CD4-positive, alpha-beta T cell treated with Interleukin-4 for 1 hour (primary cell): ENCODE measurements at regions not wholly inside any gene's neighbourhood (a gene's known extent, or its start where the extent isn't known, plus 50 kb on each side); places are given as distances from the start of the nearest gene placed in this dataset.

Source experiments
- DNase-seq, 2 donors: peaks; one replicate each; pipeline ENCODE4 v3.0.0-alpha.2; 2020 to 2022

GRCh38 chr6:81694855-81695254 is 57.6 kb downstream of the TENT5A start:
- DNase-seq = no peak

DNA sequence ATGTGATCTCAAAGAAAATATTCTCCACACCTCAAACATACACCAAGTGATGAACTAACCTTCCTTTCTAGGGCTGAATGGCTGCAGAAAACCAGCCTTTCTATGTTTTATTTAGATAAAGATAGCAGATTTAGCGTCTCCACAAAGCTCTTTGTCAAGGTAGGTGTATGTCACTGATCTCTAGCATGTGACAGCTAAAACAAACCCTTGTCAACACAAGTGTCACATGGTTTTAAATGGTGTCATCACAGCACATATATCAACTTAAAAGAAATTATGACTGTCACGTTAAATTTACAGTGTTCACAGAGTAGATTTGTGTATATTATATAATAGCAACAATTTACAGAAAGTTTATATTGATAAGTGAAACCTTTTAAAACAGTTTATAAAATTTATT is 58.3 kb downstream of the TENT5A start:
- no peak for DNase-seq

DNA sequence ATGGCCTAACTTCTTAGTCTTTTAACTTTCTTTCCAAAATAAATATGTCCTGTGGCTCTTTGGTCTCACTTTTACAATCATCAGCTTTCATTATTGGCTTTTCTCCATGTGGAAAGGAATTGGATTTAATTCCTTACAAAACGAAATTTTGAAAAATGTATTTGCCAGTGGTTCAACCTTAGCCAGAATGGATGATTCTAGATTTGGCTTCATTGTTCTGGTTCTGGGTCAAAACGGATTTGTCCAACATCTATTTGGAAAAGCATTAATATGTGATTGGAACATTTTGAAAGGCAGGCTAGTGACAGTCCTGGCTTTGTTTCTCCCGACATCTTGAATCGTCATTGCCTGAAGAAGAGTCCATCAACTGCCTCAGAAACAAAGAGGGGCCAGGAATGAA is 59.2 kb downstream of the TENT5A start:
- no peak for DNase-seq

DNA sequence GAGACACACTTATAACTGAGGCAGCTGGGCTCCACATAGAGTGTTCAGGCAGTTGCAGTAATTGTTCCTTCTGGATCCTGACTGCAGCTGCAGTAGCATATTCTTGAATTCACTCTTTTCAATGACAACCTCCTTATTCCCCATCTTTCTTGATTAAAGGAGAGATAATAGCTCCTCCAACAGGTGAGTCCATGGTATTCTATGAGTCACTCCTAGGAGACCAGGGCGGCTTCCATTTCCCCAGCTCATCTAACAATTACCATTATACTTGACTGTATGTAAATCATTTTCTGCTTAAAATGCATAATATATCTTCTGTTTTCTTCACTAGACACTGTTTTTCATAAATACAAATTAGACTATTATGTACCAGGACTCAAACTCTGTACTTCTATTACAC is 62.4 kb downstream of the TENT5A start:
- DNase-seq = no peak

- DNase-seq = no peak
Measured at GRCh38 chr6:81689580-81689979, 62.9 kb downstream of the TENT5A start.

- DNase-seq = no peak
Measured at GRCh38 chr6:81683912-81684311, 68.6 kb downstream of the TENT5A start.

DNA sequence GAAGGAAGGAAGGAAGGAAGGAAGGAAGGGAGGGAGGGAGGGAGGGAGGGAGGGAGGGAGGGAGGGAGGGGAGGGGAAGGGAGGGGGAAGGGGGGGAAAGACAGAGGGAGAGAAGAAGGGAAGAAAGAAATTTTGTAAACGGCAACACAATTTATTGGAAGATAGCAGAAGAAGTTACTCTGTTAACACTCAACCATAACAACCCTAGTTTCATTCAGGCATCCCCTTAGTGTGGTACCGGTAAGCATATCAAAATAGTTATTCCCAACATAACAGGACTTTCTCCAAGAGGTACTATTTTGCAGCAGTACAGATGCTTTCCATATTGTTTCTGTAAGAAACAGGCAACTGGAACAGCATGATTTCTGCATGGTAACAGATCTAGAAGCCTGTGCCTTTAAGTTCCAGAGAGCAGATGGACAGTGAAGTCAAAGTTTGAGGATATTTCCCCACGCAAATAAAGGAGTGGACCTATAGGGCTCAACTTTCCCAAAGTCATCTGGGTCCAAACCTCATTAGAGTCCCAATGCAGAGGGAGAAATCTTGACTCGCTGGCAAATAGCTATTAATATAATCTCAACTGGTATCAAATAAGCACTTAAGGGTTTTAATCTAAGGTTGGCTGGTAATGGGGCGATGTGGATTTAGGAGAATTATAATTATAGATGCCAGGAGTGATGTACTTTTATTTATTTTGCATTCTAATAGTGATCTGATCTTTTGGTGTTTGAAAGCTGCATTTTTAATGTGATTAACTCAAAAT is 69.4 kb downstream of the TENT5A start:
- DNase-seq = no peak

DNA sequence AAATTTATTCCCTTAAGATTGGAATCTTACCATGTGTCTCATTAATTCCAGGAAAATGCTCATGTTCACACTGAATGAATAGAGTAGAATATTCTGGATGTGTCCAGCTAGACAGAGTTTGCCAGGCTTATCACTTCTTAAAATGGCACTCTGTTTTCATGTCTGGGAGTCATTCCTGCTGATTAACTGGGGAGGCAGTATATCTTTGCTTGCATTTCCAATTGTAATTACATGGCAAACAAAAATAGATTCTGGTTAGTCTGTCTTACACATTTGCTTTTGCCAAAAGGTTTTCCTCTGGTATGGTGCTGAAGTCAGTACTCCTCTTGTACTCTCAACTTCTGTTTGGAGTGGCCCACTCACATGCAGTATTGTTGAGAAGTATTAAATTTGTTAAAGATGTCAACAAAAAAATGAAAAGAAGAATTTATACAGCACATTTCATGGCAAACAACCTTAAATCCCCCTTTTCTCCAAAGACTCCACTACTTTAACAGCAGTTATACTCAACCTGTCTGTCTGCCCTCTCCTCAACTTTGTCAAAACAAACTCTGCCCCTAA is 70.2 kb downstream of the TENT5A start:
- DNase-seq = no peak

DNA sequence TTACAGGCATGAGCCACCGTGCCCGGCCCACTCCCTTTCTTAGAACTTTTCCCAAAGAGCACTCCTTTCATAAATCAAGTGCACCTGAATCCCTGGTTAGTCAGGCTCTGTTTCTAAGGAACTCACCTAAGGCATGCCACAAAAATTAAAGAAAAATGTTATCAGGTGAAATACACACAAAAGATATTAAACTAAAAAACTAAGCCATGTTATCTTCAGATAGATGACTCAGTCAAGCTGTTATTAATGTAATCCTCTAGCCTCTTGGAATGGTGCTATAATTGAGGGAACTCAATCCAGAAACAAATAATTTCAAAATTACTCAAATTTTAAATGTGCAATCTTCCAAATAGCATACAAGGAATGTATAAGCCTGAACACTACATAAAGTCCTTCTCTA is 83.0 kb downstream of the TENT5A start:
- DNase-seq = no peak

- DNase-seq = no peak
Measured at GRCh38 chr6:81668615-81669047, 83.8 kb downstream of the TENT5A start.

GRCh38 chr6:81666481-81666880 is 86.0 kb downstream of the TENT5A start:
- no peak for DNase-seq

DNA sequence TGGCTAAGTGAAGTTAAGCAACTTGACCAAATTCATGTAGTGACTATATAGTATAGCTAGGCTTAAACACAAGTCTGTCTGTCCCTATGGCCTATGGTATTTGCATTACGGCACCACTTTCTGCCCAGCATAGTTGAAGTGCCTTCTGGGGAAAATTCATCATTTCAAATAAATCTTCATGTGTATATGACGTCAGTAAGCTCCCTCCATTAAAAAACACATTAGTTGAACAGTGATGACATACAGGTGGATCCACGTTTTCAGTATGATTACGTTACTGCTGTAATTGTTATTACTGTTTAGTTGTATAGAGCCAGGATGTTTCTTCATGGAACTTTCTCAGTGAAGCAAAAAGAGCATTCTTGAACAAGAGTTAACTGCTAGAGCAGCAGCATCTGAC is 96.2 kb downstream of the TENT5A start:
- DNase-seq = no peak

DNA sequence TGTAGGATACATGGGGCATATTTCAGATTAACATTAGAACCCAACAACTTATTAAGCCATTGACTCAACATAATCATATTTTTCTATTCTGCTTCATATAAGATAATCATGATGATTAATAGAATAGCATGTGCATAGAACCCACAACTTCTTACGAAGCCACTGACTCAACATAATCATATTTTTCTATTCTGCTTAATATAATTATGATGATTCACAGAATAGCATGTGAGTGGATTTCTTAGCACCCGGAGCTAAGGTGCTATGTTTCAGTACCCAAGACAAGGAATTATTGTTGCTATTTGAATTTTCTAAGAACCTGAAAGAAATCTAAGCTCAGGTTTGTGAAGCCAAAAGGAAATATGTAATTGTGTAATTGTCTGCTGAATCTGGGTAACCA is 96.8 kb downstream of the TENT5A start:
- DNase-seq = no peak

DNA sequence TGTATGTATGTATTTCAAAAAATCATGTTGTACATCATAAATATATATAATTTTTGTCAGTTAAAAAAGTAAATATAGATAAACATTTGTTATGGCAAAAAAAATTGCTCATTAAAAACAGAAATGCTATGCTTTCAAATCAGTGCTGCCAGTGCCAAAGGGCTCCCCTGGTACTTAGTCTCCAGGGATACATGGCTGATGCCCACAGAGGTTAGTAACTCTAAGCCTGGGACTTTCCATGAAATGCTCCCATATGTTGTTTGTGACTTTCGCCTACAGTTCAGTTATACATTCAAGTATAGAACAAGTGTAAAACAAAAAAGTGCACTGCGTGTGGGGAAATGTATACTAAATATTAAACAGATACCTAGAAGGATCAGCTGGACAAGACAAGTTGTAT is 104.0 kb downstream of the TENT5A start:
- DNase-seq = no peak

- no peak for DNase-seq
Measured at GRCh38 chr6:81643156-81643555, 109.3 kb downstream of the TENT5A start.

GRCh38 chr6:81640891-81641290 is 111.6 kb downstream of the TENT5A start:
- no peak for DNase-seq

- no peak for DNase-seq
Measured at GRCh38 chr6:81640126-81640525, 112.4 kb downstream of the TENT5A start.

DNA sequence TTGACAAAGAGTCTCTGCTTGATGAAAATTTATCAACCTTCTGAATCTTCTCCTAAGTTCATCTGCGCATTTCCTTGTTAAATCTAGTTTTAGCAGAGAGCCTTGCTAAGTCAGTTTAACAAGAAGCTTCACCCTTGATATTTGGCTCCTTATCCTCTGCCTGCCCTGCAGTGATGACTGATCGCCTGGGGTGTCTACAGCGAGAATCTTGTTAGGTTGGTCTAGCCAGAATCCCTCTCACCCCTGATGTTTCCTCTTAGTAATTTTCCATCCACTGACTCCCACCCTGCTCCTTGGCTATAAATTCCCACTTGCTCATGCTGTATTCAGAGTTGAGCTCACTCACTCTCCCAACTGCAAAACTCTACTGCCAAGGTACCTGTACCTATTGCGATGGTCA is 114.1 kb downstream of the TENT5A start:
- DNase-seq = no peak

DNA sequence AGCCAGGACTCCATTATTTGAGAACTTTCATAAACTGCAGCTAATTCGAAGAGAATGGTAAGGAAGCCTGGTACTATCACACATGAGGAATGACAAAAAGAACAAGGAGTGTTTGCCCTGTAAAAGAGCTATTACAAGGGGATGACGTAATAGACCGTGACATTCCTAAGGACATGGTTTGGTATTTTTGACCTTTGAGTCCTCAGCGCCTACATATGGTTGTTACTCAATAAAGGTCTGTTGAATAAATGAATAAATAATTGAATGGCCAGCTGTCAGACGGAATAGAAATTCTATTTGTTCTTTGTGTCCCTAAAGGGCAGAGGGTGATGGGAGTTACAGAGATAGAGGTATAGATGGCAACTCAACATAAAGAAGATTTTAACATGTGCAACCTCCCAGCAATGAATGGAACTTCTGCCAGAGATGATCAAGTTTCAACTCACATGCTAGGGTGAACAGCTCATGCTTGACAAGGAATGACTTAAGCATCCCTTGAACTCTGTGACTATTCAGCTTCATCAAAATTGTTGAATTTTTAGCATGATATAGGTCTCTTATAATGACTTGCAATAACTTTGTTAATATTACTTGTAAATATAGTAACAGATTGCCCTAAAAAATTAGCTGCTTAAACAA is 115.4 kb downstream of the TENT5A start:
- no peak for DNase-seq

DNA sequence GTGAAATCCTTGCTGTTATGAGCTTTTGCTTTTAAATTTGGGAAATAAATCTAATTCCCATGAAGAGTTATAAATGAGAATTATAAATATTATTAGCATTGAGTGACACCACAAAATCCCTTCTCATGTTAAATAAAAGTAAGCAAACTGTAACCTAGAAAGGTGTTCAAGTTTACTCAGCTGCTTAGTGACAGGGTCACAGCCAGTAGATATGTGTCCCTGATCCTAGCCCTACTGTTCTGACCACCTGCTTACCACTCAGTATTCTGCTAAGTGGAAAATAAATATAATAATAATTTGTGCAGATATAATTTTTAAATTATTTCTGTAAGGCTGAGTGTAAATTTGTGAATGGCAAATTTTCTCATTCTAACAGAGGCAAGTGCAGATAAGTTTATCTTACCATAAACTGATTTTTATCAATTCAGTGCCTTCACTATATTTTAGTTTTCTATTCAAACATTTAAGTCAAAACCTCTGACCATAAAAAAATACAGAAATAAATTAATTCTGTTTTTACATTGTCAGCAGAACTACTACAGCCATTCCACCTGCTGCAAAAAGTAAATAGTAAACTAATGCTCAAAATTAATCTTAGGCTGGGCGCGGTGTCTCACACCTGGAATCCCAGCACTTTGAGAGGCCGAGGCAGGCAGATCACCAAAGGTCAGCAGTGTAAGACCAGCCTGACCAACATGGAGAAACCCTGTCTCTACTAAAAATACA is 118.2 kb downstream of the TENT5A start:
- DNase-seq = no peak

GRCh38 chr6:81633391-81633790 is 119.1 kb downstream of the TENT5A start:
- DNase-seq = no peak

GRCh38 chr6:81630719-81631118 is 121.8 kb downstream of the TENT5A start:
- no peak for DNase-seq

GRCh38 chr6:81625216-81625615 is 127.3 kb downstream of the TENT5A start:
- no peak for DNase-seq

DNA sequence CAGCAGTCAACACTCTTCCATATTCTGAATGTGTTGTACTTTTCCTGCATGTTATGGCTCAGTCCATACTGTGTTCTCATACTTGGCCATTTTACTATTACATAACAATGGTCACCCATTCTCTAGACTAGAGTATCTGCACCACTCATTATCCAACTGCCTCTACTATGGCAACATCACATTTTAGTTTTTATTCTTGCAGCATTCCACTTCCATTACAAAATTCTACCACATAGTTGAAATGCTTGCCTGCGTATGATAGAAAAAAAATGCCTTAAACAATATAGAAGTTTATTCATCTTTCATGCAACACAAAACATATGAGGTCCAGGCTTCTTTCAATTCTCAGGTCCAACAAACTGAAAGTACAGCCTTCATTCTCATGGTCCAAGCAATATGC is 128.0 kb downstream of the TENT5A start:
- DNase-seq = no peak
